ENCODE measurements at regions not wholly inside any gene's neighbourhood (a gene's known extent, or its start where the extent isn't known, plus 50 kb on each side); places are given as distances from the start of the nearest gene placed in this dataset.

DNA sequence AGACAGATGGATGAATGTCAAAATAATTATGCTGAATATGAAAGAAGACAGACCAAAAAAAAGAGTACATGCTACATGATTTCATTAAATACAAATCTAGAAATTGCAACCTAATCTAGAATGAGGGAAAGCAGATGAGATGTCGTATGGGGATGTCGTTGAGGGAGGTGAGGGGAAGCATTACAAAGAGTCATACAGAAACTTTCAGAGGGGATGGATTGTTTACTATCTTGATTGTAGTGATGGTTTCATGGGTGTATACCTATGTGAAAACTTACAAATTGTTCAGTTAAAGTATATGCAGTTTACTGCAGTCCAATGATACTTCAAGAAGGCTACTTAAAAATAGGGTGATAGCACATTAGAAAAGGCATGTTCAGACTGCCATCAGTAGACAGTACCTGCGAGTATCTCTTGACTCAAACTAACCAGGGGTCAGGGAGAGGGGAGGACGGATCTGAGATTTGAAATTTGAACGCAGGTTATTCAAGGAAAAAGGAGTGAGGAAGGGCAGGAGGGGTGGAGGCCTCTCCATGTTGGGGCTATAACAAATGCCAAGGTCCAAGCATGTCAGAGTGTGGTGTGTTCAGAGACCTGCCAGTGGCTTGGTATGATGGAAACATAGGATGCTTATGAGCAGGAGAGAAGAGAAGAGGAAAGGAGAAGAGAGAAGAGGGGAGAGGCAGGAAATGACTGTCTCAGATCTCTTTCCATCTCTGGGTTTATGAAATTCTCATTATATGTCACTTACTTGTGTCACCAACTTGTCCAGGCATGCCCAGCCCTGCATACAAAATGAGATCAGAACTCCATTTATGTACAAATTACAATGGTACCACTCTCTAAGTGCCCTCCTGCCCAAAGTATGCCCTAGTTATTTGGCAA, 257.3 kb upstream of the CXCR4 start (continued):
- TF ChIP-seq ZNF592 (IDR thresholded peaks at IDR 0.05) (no peak), FOXK2 (IDR thresholded peaks at IDR 0.05) (no peak), WRNIP1 (IDR thresholded peaks at IDR 0.05; ENCODE audit: borderline replicate concordance, low read depth, low read length) (no peak), TAF1 (IDR thresholded peaks at IDR 0.05; ENCODE audit: borderline replicate concordance, low read depth, low read length) (no peak), SRF (IDR thresholded peaks at IDR 0.05; ENCODE audit: low read depth in 2 of 2, low read length in 2 of 2) (no peak)

DNA sequence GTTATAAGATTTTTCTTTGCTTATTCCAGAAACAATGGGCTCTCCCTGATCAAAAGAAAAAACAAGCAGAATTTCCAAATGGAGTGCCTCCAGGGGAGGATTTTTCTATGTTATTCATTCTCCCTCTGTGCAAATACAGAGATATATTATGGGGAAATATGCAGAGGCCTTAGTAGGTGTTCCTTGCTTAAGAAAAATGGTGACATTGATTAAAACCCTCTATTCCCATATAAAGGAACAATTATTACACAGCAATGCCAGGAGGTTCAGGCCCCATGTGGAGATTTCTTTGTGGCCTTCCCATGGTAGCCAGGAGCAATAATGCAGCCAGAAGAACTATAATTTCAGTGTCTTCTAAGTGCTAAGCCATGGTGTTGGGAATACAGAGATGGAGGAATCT, 255.9 kb upstream of the CXCR4 start:
- CTCF ChIA-PET: no interaction called here
- DNase-seq (ENCODE audit: low read depth, low spot score) (no peak), FAIRE-seq (no peak), ATAC-seq (no peak)
- peaks cover 29% of the 10 kb centered on the region for H3K4me1 ChIP-seq (ENCODE audit: control insufficient read depth, insufficient read depth, low read length)
- H4K20me1 ChIP-seq (ENCODE audit: control insufficient read depth, insufficient read depth): no peaks in the 10 kb centered on the region
- no TSS peak for BruUV-seq (replicated peaks)
- RAD21 ChIA-PET (ENCODE audit: unreplicated experiment): interaction anchor here (1.0 to 1.2 kb wide), 2 partner anchors 63 to 238 kb away, joined by 3 read pairs; no protein-coding TSS in a partner anchor
- H3K4me2 ChIP-seq (ENCODE audit: control insufficient read depth, insufficient read depth): no peak overlapping the region
- no peak overlapping the region for H2AFZ ChIP-seq (ENCODE audit: control insufficient read depth, low read depth, low read length)
- no peak overlapping the region for H3K4me3 ChIP-seq
- in situ Hi-C loops (cut with MboI): no loop called here
- no peaks in the 10 kb centered on the region; a peak in 1 of 4 replicates for H3K27me3 ChIP-seq (replicated peaks in 1 of 2; ENCODE audit: control insufficient read depth in 2 of 2, insufficient read depth in 2 of 2, low read length in 1 of 2)
- SMC1A ChIA-PET (ENCODE audit: uncharacterized antibody, unreplicated experiment): interaction anchor here (1.4 to 1.5 kb wide), 2 partner anchors 11 to 63 kb away, joined by 3 to 5 read pairs; no protein-coding TSS in a partner anchor
- intact Hi-C loops (cut with micrococcal nuclease; ENCODE audit: unreplicated experiment): no loop called here
- H3K9ac ChIP-seq (ENCODE audit: control insufficient read depth, insufficient read depth, low read length): no peak overlapping the region
- POLR2A ChIA-PET: interaction anchor here (0.6 kb wide), 1 partner anchor 64 kb away, joined by 8 read pairs; no protein-coding TSS in a partner anchor
- peaks cover 3% of the 10 kb centered on the region; the same call in 2 of the 3 replicates for H3K9me3 ChIP-seq (replicated peaks; ENCODE audit: control insufficient read depth, insufficient read depth, low read length)
- H3K79me2 ChIP-seq (ENCODE audit: control insufficient read depth, insufficient read depth, low read length): no peaks in the 10 kb centered on the region
- no peak overlapping the region for H3K27ac ChIP-seq (ENCODE audit: control insufficient read depth, insufficient read depth)
- H3K36me3 ChIP-seq (ENCODE audit: control insufficient read depth in 2 of 2, insufficient read depth in 2 of 2, low read length in 1 of 2): no peaks in the 10 kb centered on the region
- no peak for TF ChIP-seq MYB (IDR thresholded peaks at IDR 0.05; ENCODE audit: borderline replicate concordance, low read depth, low read length)
- TF ChIP-seq MEF2A (IDR thresholded peaks at IDR 0.05; ENCODE audit: insufficient read depth, low read depth, low read length): no peak
- TF ChIP-seq RFX5 (IDR thresholded peaks at IDR 0.05; ENCODE audit: low read depth, low read length): no peak
- TF ChIP-seq, protein P1, sequence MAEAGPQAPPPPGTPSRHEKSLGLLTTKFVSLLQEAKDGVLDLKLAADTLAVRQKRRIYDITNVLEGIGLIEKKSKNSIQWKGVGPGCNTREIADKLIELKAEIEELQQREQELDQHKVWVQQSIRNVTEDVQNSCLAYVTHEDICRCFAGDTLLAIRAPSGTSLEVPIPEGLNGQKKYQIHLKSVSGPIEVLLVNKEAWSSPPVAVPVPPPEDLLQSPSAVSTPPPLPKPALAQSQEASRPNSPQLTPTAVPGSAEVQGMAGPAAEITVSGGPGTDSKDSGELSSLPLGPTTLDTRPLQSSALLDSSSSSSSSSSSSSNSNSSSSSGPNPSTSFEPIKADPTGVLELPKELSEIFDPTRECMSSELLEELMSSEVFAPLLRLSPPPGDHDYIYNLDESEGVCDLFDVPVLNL (IDR thresholded peaks at IDR 0.05; ENCODE audit: low read depth, low read length): no peak
- TF ChIP-seq HCFC1 (IDR thresholded peaks at IDR 0.05; ENCODE audit: low read length): no peak
- no peak for TF ChIP-seq SRF (IDR thresholded peaks at IDR 0.05; ENCODE audit: low read depth in 2 of 2, low read length in 2 of 2)
- no peak for TF ChIP-seq SUZ12 (IDR thresholded peaks at IDR 0.05; ENCODE audit: unreplicated experiment)
- TF ChIP-seq, protein P2, sequence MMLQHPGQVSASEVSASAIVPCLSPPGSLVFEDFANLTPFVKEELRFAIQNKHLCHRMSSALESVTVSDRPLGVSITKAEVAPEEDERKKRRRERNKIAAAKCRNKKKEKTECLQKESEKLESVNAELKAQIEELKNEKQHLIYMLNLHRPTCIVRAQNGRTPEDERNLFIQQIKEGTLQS (IDR thresholded peaks at IDR 0.05; ENCODE audit: borderline replicate concordance, extremely low read depth, low read depth, low read length): no peak
- no peak for TF ChIP-seq ZSCAN29 (IDR thresholded peaks at IDR 0.05)
- TF ChIP-seq RB1 (IDR thresholded peaks at IDR 0.05; ENCODE audit: borderline replicate concordance): no peak
- no peak for TF ChIP-seq ZNF24 (IDR thresholded peaks at IDR 0.05)
- no peak for TF ChIP-seq WRNIP1 (IDR thresholded peaks at IDR 0.05; ENCODE audit: borderline replicate concordance, low read depth, low read length)
- no peak for TF ChIP-seq BCL11A (IDR thresholded peaks at IDR 0.05; ENCODE audit: low read depth, low read length)

Measured in GM12878 (cell line).